ENCODE measurements at regions not wholly inside any gene's neighbourhood (a gene's known extent, or its start where the extent isn't known, plus 50 kb on each side); places are given as distances from the start of the nearest gene placed in this dataset.

DNA sequence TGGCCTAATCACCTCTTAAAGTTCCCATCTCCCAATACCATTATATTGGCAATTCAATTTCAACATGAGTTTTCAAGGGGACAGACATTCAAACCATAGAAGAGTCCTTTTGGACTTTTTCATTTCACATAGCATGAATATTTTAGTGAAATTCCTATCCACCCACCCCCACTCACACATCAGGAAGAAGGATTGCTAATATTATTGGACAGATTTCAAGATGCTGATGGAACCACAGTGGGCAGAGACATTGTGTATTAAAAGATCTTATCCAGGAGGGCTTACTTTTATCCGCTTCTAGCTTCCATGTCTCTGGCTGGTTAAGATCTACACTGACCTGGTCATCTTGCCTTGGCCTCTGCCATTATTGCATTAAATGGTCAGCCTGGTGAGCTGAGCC, 297.4 kb upstream of the ACVR2A start:
- TF ChIP-seq, protein P1, sequence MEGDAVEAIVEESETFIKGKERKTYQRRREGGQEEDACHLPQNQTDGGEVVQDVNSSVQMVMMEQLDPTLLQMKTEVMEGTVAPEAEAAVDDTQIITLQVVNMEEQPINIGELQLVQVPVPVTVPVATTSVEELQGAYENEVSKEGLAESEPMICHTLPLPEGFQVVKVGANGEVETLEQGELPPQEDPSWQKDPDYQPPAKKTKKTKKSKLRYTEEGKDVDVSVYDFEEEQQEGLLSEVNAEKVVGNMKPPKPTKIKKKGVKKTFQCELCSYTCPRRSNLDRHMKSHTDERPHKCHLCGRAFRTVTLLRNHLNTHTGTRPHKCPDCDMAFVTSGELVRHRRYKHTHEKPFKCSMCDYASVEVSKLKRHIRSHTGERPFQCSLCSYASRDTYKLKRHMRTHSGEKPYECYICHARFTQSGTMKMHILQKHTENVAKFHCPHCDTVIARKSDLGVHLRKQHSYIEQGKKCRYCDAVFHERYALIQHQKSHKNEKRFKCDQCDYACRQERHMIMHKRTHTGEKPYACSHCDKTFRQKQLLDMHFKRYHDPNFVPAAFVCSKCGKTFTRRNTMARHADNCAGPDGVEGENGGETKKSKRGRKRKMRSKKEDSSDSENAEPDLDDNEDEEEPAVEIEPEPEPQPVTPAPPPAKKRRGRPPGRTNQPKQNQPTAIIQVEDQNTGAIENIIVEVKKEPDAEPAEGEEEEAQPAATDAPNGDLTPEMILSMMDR (conservative IDR thresholded peaks at IDR 0.05; ENCODE audit: low read depth, low read length), result no peak
- no peak for TF ChIP-seq EZH2 (IDR thresholded peaks at IDR 0.05; ENCODE audit: borderline replicate concordance, low read depth, low read length, poor library complexity, severe bottlenecking)
